Femur (tissue), 1 donor: ENCODE measurements at regions not wholly inside any gene's neighbourhood (a gene's known extent, or its start where the extent isn't known, plus 50 kb on each side); places are given as distances from the start of the nearest gene placed in this dataset.

Experiments
- DNase-seq: peaks from one replicate; pipeline ENCODE4 v3.0.0-alpha.2; 2017

GRCh38 chr1:220409771-220410595, 118.0 kb upstream of the MARK1 start:
- peak; percentile 19 for DNase-seq

- no peak for DNase-seq
Measured at GRCh38 chr1:220407191-220407590, 120.7 kb upstream of the MARK1 start.

DNA sequence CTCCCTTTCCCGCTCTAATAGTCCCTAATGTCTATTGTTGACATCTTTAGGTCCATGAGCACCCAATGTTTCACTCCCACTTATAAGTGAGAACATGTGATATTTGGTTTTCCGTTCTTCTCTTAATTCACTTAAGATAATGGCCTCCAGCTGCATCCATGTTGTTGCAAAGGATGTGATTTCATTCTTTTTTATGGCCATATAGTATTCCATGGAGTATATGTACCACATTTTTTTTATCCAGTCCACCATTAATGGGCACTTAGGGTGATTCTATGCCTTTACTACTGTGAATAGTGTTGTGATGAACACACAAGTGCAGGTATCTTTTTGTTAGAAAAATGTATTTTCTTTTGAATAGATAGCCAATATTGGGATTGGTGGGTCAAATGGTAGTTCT, 126.0 kb upstream of the RAB3GAP2 start:
- DNase-seq: no peak

- no peak for DNase-seq
Measured at GRCh38 chr1:220391491-220391890, 119.2 kb upstream of the RAB3GAP2 start.

DNA sequence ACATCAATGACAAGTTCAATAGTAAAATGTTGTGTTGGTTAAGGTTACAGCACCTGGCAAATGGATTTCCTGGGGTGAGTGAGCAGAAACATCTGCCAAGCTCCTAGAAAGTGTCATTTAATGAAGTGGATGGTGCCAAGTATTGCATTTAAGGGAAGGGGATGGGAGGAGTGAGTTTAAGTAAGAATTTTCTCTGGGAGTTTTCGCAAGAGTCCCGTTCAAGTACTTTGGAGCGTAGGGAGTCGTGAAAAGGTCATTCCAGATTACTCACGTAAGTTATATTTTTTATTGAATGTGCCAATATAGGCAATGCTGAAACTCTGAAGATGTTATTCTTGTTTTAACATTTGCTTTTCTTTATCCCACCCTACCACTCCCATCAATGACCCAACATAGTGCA, 117.4 kb upstream of the RAB3GAP2 start:
- no peak for DNase-seq

GRCh38 chr1:220386494-220387195, 114.4 kb upstream of the RAB3GAP2 start:
- DNase-seq: no peak

DNA sequence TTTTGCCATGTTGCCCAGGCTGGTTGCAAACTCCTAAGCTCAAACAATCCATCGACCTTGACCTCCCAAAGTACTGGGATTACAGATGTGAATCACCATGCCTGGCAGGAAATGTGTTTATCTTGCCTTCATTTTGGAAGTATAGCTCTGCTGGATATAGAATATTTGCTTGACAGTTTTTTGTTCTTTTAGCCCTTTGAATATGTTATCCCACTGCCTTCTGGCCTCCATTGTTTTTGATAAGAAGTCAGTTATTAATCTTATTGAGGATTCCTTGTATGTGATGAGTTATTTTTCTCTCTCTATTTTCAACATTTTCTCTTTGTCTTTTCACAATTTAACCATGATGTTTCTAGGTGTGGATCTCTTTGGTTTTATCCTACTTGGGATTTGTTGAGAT, 112.9 kb upstream of the RAB3GAP2 start:
- DNase-seq: no peak

DNA sequence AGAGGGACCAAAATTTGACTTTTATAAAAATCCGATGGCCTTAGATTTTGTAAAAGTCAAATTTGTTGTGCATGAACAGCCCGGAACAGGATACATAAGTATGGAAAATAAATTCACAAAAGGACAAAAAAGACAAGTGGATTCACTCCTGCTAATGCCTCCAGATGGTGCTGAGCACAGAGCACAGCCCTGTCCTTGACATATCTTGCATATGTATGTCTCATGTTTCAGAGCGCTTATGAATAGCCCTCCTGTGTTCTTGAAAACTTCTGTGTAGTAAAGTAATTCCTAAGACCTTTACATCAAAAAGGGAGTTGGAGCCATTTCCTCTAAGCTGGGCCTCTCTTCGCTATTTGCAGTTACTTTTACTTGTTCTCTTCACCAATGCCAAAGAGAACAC, 110.7 kb upstream of the RAB3GAP2 start:
- DNase-seq: no peak

DNA sequence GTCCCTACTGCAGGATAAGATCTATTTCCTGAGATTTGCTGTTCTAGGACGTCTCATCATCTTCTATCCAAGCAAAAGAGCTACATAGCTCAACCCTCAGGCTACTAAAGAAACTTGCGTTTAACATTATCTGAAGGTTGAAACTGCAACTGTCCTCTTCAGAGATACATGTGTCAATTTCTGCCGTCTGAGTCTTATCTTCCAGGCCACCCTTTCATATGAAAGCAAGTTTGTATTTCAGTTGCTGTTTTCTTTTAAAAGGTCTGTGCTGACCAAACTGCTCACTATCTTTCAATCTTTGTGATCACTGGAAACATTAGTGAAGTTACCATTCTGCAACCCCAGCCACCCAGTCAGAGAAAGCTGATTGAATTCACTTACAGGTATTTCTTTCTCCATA, 108.6 kb upstream of the RAB3GAP2 start:
- DNase-seq: no peak

- no peak for DNase-seq
Measured at GRCh38 chr1:220378571-220379302, 106.5 kb upstream of the RAB3GAP2 start.

DNA sequence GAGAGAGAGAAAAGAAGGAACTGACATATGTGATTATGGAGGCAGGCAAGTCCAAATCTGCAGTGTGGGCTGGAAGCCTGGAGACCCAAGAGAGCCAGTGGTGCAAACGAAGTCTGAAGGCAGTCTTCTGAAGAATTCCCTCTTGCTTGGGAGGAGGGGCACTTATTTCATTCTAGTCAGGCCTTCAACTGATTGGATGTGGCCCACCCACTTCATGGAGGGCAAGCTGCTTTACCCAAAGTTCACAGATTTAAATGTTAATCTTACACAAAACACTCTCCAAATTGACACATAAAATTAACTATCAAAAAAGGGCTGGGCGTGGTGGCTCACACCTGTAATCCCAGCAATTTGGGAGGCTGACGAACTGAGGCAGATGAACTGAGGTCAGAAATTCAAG, 103.5 kb upstream of the RAB3GAP2 start:
- DNase-seq: no peak

GRCh38 chr1:220374449-220374848, 102.2 kb upstream of the RAB3GAP2 start:
- no peak for DNase-seq

DNA sequence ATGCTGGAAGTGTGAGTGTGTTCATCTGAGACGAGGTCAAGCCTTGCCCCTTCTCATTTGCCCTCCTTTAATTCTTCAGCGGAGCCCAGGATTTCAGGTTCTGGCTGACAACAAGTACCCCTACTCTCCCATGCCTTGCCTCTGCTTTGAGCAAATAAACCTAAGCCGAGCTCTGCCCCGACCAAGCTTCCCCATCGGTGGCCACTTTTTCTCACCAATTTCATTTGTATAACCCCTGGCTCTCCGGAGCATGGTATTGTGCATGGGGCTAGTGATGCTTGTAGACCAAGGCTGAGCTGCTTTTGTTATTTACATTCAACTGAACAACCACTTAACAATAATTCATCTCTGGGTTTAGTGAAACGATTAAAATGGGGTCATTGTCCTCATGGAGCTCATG, 100.2 kb upstream of the RAB3GAP2 start:
- no peak for DNase-seq

- no peak for DNase-seq
Measured at GRCh38 chr1:220371324-220371723, 99.1 kb upstream of the RAB3GAP2 start.

DNA sequence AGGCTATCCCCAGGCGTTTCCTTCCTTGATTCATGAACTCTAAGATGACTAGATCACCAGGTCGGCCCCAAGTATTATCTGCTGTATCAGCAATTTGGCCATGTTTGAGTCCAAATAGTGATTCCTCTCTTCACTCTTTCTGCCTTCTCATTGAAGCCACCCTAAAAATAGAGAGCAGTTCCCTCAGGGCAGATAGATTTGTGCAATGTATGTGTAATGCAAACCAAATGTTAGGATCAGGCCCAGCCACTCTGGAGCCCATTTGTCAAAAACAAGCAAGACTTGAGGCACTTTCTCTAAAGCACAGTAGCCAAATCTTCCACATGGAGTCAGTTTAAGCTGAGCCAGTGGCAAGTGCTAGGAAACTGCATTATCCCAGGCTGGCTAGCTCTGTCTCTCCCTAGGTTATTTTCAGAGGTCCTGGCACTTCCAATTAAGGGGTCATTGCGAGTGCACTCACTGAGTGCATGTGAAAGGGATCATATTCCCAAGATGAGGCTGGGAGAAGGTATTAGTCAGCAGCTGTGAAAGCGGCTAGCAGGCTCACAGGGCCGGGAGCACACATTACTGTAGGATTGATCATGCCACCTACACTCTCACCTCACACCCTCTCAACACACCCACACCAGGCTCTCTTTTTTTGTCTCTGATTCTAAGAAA, 97.9 kb upstream of the RAB3GAP2 start:
- peak; percentile 72 for DNase-seq

GRCh38 chr1:220369511-220369910, 97.3 kb upstream of the RAB3GAP2 start:
- no peak for DNase-seq

DNA sequence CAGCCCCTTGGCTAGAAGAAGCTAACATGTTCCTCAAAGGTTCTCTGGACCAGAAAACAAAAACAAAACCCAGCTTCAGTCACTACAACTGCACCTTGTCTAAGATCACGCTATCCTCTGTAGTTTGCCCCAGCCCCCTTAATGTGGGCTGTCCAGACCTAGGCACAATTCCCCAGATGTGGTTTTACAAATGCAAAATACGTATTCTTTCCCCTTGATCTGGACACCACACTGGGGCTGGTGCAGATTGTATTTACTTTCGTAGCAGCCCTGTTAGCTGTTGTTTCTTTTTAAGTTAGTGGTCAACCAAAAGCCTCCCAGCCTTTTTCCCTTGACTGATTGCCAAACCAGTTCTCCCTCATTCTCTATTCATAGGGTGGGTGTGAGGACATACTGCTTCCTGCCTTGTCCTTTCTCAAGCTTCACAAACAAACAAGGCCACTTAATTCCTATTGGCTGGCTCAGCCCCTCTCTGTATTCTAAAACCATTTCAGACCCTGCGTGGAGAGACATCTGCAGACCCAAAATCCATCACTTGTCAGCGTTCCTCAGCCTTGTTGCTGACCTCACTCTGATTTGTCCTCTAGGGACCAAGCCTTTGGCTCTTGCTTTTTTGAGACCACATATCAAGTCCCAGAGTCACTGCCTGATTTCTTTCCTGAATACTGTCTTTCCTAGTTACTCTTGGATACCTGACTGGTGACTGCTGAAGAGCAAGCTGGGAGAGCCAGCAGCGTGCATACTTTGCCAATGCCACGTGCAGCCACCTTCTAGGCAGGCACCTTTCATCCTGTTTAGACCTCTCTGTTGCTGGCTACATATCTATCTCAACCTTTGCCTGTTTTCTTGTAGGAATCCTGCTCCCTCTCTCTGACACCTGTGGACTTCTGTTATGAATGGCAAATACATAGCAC, 96.4 kb upstream of the RAB3GAP2 start:
- DNase-seq: peak; percentile 37

GRCh38 chr1:220367833-220368232, 95.6 kb upstream of the RAB3GAP2 start:
- DNase-seq: no peak

DNA sequence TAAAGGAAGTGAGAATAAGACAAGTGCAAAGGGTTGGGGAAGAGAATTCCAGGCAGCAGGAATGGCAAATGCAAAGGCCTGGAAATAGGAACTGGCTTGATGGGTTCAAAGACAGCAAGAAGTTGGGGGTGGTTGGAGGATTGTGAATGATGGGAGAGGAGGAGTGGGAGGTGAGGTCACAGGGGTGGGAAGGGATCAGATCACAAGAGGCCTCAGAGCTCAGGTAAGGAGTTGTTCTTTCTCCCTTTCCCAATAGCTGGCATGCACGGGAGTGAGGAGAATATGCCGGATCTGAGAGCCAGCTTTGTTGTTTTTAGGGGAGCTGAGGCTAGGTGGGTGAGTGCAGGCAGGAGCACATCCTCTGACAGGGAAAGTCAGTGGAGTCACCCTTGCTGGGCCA, 94.0 kb upstream of the RAB3GAP2 start:
- DNase-seq: no peak

DNA sequence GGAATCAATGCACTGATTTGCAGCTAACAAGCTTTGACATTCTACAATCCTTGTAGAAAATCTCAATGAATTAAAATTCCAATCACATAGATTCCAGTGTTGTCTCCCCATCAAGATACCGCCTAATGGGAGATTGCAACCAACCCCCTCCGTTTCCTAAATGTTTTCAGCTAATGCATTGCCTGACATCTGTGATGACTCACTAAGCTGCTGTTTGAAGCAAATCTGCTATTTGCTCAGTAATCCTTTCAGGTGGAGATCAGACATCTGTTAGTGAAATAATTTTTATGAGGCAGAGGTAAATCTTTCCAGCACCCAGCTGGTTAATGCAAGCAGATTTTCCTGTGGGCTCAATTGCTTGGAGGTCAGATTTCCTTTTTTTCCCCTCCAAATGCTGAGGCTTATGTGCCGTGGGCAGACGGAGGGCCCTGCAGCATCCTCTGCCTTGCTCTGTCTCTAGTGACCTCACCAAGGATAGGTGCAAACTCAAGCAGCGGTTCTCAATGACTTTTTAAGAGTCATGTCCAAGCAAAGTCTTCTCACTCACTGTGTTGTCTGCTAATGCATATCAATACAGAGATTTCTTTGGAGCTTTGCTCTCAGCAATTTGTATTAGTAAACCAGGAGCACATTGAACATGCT, 91.1 kb upstream of the RAB3GAP2 start:
- no peak for DNase-seq
